ENCODE measurements at regions not wholly inside any gene's neighbourhood (a gene's known extent, or its start where the extent isn't known, plus 50 kb on each side); places are given as distances from the start of the nearest gene placed in this dataset.

- no peak for DNase-seq (ENCODE audit: low spot score)
Measured at GRCh38 chr10:4051641-4052151, 266.7 kb upstream of the KLF6 start.

DNA sequence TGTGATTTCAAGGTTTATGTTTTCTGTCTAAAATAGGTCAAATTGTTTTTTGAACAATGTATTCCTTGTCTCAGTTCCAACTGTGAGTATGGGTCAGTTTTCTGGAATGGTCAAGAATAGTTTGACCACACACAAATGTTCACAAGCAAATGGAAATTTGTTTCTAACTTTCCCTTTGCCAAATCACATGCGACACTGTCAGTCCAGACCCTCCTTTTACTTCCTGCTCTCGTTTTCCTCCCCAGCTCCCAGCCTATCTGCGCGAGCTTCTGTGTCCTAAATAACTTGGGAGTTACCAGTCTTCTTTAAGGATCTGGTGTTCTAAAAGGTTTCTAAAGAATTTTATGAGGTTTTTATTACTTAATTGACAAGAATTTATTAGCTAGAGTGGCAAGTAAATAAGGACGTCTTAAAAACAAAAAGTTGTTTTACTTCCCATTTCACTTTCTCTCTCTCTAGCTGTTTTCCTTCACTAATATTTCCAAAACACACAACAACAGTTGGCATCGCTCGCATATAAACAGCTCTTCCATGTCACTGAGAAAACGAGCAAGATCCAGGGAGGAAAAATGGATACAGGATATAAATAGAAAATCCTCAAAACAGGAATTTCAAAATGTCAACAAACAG lies 266.1 kb upstream of the KLF6 start:
- DNase-seq (ENCODE audit: low spot score) = no peak

DNA sequence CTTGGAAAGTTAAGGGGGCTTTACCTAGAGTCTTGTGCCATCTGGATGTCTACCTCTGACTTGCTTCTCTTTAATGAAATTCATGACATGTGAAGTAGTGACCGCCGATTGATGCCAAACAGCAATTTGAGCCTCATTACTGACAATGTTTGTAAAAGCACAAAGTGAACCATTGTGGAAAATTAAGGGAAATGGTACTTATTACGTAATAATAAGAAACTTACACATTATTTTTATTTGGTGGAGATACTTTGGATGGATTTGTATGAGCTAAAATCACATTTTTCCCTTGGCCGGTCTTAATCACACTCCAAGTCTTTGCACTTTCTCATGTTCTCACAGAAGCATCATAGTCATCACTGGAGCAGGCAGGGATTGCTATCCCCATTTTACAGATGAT lies 265.1 kb upstream of the KLF6 start:
- no peak for DNase-seq (ENCODE audit: low spot score)

DNA sequence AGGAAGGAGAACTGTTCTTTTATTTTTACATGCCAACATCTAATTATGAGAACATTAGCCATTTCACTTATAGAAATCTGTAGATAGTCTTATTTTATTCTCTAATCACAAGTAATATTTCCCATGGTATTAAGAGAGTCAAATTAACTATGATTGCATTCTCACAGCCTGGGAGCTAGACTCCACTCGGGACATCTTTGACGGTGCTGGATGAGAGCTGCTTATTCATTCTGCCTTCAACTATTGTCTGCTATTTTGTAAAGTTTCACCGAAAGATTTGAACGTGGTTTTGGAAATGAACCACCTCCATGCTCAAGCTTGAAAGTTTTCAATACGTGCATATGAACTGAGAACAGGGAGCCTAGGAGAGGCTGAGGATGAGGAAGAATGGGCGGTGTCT lies 264.3 kb upstream of the KLF6 start:
- DNase-seq (ENCODE audit: low spot score) = no peak

- no peak for DNase-seq (ENCODE audit: low spot score)
Measured at GRCh38 chr10:4048236-4048864, 263.3 kb upstream of the KLF6 start.

DNA sequence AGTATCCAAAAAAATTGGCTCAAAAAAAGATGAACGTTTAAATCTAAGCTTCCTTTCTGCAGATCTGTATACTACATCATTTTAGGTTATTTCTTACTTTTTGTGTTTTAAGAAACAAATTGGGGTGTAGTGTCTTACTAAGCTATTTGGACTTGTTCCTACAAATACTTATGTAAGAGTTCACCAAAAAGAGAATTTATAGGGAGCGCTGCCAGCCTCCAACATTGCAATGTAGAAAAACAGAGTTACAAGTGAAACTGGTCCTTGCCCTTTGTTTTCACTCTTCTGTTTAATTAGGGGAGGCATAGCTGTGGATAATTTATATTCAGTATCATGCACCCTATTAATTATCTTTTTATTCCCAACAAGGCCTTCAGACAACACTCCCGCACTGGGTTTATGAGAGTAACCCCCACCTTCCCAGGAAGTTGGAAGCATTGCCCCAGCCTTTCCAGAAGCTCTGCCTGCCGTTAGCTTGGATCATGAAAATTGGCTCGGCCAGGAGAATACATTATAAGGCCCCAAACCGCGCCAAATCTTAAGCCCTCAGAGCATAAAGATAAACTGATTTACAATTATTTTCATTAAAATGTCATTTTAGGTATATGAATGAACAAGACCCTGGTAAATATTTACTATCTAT lies 261.8 kb upstream of the KLF6 start:
- no peak for DNase-seq (ENCODE audit: low spot score)

DNA sequence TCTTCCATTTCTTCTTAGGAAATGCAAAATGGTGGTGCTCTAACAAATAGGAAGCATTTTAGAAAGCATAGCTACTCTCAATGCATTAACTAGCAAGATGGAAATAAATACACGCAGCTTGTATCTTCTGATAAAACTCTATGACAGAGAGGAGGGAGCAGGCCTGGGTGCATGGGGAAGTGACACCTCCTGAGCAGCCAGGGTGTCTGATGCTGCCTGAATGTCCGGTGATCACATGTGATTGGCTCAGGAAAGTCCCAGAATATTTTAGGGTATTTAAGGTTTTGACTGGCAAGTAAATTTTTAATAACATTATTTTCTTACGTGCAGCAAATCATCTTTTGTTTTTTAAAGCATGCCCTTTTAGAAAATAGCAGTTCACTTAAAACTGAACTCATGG lies 261.0 kb upstream of the KLF6 start:
- DNase-seq (ENCODE audit: low spot score) = no peak

DNA sequence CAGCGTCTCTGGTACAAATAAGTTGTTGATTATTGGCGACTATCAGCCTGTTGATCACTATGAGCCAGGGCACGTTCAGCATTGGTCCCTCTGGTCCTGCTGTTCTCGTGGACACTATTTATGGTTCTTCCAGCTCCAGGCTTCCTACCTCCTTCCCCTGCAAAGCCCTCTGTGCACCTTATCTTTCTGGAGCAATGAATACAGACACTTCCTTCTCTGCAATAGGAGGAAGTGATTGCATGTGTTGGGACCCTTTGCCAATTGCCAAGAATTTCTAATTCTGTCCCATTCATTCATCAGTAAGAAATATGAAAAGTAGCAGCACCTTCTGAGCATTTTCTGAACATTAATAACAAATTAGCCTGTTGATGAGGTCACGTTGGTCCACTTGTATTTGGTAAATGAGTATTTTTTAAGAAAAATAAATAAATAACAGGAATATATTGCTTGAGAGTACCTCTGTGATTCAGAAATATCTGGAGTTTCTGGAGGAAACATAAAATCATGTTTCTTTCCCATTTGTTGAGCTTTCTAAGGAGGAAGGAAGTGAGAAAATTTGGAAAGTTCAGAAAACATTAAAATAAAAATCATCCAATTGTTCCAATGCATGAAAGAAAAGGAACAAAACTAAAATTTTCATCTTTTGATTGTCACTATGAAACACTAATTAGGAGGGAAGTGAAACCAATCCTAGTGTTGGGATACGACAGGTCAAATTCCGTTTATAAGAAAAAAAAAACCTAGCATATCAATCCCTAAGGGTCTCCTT lies 259.1 kb upstream of the KLF6 start:
- DNase-seq (ENCODE audit: low spot score) = no peak

GRCh38 chr10:4041635-4042034 lies 256.6 kb upstream of the KLF6 start:
- no peak for DNase-seq (ENCODE audit: low spot score)

- no peak for DNase-seq (ENCODE audit: low spot score)
Measured at GRCh38 chr10:4038000-4038399, 253.0 kb upstream of the KLF6 start.

GRCh38 chr10:4035599-4035945 lies 250.6 kb upstream of the KLF6 start:
- DNase-seq (ENCODE audit: low spot score) = no peak

GRCh38 chr10:4034907-4035598 lies 250.0 kb upstream of the KLF6 start:
- DNase-seq (ENCODE audit: low spot score) = no peak

- no peak for DNase-seq (ENCODE audit: low spot score)
Measured at GRCh38 chr10:4033341-4033896, 248.4 kb upstream of the KLF6 start.

- DNase-seq (ENCODE audit: low spot score) = no peak
Measured at GRCh38 chr10:4029866-4030265, 244.9 kb upstream of the KLF6 start.

GRCh38 chr10:4028854-4029583 lies 244.0 kb upstream of the KLF6 start:
- DNase-seq (ENCODE audit: low spot score) = no peak

- no peak for DNase-seq (ENCODE audit: low spot score)
Measured at GRCh38 chr10:4028027-4028471, 243.0 kb upstream of the KLF6 start.

GRCh38 chr10:4025339-4025738 lies 240.3 kb upstream of the KLF6 start:
- DNase-seq (ENCODE audit: low spot score) = no peak

- DNase-seq (ENCODE audit: low spot score) = no peak
Measured at GRCh38 chr10:4024516-4025245, 239.7 kb upstream of the KLF6 start.

- DNase-seq (ENCODE audit: low spot score) = no peak
Measured at GRCh38 chr10:4024027-4024426, 239.0 kb upstream of the KLF6 start.

DNA sequence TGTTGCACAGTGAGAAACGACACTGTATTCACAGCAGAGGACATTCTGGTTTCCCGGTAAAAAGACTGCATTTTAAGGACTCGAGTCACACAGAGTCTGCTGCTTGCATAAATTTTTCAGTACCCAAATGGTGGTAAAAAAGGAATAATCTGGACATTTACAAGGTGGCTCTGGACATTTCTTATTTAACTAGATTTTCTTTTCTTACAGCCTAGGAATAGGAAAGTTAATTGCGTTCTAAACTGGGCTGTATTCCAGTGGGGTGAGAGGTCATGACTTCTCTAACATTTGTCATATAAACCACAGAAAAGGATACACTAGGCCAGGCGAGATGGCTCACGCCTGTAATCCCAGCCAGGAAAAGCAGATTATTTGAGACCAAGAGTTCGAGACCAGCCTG lies 237.5 kb upstream of the KLF6 start:
- no peak for DNase-seq (ENCODE audit: low spot score)

Measured in RKO (cell line).